HG03039 (cell line): ENCODE measurements at regions not wholly inside any gene's neighbourhood (a gene's known extent, or its start where the extent isn't known, plus 50 kb on each side); places are given as distances from the start of the nearest gene placed in this dataset.

Experiments used
- ATAC-seq: cut with Tn5 transposase; IDR thresholded peaks from one replicate; pipeline ENCODE4 v1.9.1; 2021; ENCODE audit warnings: mild to moderate bottlenecking, moderate library complexity; ENCODE audit not compliant: unreplicated experiment

DNA sequence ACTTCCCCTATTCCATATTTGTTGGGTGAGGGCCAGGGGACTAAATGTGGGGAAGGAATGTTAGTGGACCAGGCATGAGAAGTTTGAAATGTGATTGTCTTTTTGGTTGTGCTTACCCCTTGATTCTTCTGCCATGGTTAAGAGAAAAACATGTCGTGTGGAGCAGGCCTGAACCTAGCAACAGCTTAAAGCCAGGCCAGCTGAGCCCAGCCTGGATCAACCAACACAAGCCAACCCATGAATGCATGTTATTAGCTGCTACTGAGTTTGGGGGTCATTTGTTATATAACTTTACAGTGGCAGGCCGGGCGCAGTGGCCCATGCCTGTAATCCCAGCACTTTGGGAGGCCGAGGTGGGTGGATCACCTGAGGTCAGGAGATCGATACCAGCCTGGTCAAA lies 52.4 kb upstream of the TRIO start:
- ATAC-seq = no peak

DNA sequence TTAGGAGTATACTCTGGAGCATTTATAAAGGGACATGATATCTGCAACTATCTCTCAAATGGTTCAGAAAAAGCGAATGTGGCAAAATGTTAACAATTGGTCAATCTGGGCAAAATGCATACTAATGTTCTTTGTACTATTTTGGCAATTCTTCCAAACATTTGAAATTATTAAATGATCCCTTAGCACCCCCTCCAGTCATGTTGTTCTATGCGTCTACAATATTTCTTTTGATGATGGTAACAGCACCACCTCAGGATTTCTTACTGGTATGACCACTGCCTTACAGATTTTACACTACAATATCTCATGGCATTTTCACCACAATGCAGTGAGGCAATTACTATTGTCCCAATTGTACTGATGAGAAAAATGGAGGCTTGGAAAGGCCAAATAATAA lies 52.9 kb upstream of the TRIO start:
- ATAC-seq = no peak

DNA sequence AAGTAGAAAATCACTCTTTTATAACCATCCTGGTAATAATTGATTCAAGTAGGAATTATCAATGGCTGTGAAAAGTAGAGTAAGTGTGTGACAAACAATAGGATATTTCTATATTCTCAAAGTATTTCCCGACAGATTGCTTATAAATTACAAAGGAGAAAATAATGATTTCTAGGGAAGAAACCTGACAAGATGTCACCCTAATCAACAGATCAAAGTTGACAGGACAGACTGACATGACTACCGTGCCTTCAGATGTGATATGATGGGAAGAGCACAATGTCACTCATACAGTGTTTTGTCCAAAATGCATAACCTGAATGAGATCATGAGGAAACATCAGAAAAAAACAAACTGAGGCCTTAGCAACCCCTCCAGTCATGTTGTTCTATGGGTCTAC lies 53.9 kb upstream of the TRIO start:
- ATAC-seq = no peak

DNA sequence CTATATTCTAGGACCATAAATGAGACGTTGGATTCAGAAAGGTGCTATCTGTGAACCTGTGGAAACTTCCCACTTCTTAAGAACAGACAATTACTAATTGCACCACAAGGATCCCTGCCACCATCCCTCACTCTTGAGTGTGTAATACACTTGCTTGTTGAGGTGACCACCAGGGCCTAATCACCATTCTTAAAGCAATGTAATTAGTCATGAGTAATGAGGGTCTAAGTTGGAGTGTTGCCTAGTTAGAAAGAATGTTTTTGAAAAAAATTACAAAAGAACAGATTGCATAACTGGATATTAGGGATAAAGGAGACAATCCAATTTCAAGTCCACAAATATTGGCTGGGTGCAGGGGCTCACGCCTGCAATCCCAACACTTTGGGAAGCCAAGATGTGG lies 56.9 kb upstream of the TRIO start:
- ATAC-seq = no peak

DNA sequence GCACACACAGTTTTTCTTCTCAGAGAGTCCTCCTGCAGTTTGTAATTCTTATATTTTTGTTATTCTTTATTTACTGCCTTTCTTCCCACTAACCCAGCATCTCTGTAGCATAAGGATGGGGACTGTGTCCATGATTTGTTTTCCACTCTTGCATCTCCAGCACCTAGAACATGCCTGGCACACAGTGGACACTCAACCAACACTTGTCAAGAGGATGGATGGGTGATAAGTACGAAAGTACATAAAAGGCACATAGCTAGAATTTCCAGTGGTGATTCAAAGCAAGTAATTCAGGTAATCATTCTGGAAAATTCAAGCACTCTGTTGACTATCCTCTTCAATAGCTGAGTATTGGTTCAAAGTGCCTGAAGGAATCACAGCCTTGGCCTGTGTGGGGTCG lies 60.2 kb upstream of the TRIO start:
- ATAC-seq = no peak

DNA sequence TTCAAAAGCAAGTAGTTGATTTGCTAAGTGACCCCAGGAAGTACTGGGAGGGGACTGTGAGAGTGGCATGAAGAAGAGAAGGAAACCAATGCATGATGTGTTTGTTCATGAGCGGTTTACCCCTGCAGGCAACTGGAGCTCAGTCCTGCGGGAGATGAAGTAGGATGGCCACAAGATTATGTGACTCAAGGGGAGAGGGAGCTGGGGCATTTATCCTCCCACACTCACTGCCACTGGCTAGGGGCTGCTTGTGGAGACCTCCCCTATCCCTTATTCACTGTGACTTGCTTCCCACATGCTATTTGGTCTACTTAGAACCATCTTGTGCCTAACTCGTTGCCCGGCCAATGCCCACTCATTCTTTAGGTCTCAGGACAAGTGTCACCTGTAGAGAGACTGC lies 60.6 kb upstream of the TRIO start:
- ATAC-seq = no peak

DNA sequence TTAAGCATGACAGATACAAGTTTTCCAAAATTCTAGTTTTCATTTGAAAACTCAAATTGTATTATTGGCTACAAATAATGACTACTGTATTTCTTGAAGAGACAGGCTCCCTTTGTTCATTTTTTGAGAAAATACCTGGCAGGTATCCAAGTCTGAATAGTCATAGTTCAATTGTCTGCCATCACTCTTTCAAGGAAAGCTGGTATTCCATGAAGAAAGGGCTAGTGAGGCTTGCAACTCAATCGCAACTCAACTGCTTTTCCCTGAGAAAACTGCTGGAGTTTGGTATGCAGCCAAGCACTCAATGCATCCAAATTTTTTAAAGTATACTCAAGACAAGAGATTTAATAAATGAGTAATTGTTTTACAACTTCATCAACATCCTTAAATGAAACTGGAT lies 61.4 kb upstream of the TRIO start:
- no peak for ATAC-seq

DNA sequence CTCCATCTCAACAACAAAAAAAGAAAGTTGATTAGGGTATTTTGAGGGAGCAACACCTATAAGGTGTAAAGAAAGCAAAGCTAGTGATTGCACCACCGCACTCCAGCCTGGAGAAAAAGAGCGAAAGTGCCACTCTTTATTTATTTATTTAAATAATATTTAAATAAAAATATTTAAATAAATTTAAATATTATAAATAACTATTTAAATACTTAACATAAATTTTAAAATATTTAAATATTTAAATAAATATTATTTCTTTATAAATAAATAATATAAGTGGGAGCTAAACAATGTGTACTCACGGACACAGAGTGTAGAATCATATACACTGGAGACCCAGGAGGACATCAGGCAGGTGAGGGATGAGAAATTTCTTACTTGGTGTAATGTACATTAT lies 64.4 kb upstream of the TRIO start:
- ATAC-seq = no peak

DNA sequence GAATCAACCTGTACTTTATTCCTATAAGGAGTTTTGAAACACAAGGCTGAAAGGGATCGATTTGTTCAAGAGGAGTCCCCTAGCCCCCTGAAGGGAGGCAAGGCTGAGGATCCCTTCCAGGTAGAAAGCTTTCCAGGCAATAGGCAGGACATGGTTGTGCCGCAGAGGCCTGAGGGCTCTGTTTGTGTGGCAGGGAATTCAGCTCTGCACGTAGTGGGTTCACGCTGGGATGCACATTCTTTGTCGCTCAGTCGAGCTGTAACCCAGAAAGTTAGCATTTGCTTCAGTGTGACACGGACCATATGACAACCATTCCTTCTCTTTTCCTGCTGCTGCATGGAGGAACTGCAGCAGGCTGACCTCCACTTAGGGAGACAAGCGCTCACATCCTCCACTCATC lies 65.6 kb upstream of the TRIO start:
- no peak for ATAC-seq

DNA sequence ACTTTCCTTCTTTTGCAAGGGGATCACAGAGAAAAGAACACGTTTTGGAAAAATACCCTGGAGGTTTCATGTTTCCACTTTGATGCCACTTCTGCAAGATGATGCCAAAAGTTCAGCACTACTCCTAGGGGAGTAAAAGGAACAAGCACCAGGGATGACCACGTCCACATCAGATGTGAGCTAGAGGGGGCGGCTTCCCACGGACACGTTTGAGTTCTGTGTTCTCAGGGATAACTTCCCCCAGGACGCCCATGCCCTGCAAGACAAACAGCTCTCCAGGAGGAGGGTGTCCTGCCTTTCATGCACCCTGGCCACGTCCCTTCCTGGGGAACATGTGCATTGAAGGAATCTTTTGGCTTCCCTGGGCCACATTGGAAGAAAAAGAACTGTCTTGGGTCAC lies 66.6 kb upstream of the TRIO start:
- no peak for ATAC-seq

DNA sequence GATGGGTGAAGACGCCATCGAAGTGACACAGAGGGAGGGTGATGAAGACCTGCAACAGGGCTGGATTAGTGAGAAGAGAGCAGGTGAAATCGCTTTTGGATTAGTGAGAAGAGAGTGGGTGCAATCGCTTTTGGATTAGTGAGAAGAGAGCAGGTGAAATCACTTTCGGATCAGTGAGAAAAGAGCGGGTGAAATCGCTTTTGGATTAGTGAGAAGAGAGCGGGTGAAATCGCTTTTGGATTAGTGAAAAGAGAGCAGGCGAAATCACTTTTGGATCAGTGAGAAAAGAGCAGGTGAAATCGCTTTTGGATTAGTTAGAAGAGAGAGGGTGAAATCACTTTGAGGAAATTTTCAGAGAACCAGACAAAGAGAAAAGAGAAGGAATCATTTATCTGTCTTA lies 67.2 kb upstream of the TRIO start:
- no peak for ATAC-seq

DNA sequence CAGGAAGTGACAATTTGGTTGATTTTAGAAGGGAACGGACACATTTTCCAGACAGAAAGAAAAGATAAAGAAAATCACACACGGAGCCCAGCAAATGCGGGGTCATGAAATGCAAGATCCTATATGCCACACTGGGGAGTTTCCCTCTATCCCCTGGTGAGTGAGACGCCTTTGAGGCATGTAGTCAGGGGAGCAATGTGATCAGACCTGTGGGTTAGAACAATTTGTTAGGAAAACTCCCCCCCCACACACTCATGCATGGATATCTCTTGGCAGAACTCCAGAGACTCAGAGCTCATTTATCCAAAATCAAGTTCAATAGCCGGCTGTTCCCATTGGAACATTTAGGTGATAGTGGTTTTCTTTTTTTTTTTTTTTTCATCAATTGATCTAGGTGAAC lies 71.7 kb upstream of the TRIO start:
- no peak for ATAC-seq

DNA sequence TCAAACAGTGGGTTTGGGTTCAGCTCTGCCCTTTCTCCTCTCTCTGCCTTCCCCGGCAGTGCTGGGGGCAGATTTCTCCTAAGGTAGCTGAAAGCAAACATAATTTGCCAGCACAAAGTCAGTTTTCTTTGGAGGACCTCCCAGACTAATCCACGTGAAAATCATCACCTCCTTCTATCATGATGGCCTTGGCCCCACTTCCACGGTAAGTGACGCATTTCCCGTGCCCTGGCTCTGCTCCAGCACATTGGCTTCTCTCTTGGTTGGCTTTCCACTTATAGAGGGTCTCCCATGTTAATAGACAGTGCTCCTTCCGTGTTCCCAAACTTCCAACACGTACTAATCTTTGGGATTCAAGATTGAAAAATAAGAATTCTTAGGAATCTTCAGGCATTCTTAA lies 74.1 kb upstream of the TRIO start:
- ATAC-seq = no peak

DNA sequence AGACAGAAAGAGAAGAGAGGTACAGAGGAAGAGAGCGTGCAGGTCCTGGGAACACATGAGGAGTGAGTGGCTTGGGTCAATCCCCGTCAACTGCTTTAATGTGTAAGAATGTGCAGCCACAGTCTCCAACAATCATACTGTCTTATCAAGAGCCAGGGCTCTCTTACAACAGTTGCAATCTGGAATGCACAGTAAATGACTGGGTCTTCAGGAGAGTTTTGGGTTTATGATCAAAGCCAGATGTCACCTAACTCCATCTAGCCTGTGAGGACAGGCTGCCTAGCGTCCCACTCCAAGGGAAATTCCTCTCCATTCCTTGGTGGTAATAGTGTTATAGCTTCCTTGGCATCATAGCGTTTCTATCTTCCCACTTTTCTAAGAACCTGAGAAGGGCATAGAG lies 75.0 kb upstream of the TRIO start:
- ATAC-seq = no peak

DNA sequence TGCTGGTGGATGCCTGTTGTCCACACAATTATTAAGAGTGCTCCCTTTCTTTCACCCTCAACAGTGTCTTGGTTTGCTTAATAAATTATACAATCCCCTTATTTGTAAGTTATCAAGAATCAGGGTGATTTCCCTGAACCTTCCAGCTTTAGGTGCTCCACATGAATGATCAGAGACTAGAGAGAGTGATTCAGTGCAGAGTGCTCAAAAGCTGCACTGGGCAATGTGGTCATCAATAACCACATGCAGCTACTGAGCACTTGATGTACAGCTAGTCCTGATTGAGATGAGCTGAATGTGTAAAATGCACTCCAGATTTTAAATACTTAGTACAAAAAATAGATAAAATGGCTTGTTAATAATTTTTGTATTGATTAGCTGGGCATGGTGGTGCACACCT lies 76.8 kb upstream of the TRIO start:
- no peak for ATAC-seq

DNA sequence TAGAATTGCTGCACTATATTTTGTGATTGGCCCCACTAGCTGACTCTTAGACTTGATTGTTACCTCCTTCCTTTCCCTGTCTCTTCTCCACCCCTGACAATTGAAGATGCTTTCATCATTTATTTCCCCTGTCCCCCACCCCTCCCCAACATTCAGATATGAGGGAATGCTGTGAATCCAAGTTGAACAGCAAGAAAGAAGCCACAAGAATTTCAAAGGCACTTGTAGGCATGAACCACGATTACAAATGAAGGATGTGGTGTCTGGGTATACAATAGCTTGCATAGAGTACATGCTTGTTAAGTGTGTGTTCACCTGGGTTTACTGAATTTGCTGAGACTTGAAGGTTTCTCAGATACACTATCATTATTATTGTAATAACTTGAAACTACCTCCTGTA lies 78.3 kb upstream of the TRIO start:
- no peak for ATAC-seq

DNA sequence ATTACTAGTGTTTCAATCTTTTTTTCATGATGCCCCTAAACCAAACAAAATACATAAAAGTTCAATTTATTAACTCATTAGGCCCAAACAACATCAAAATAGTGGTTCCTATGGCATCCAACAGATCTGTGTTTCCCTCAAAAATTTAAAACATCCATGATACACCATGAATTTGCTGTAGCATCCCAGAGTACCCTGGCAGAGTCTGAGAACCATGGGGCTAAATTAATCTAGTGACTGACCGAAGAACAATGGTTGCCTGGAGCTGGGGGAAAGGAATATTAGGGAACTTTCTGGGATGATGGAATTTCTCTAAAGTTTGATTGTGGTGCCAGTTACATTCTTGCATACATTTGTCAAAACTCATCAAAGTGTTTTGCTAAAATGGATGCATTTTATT lies 79.5 kb upstream of the TRIO start:
- no peak for ATAC-seq

DNA sequence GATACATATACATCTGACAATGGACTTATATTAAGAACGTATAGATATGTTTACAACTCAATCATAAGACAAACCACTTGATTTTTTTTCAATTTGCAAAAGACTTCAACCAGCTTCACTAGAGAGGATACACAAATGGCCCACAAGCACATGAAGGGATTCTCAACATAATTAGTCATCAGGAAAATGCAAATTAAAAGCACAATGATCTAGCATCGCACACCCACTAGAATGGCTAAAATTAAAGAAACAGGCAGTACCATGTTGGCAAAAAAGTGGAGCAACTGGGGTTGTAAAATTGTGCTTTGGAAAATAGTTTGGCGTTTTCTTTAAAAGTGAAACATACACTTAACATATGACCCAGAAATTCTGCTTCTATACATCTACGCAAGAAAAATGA lies 80.0 kb upstream of the TRIO start:
- ATAC-seq = no peak

DNA sequence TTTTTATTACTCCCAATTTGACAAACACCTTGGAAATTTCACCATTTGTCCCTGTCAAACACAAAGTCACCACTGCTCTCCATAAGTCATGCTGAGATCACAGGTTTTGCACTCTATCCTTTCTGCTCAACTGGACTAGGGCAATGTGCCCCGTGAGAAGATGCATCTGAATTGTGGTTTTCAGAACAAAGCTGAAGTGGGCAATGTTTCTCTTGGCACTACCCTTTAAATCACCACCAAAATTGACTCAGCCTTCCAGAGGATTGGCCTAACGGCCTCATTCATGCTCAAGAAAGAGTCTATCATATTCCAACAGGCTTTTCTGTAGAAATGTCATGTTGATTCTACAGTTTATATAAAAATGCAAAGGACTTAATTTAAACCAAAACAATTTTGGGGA lies 81.0 kb upstream of the TRIO start:
- no peak for ATAC-seq

DNA sequence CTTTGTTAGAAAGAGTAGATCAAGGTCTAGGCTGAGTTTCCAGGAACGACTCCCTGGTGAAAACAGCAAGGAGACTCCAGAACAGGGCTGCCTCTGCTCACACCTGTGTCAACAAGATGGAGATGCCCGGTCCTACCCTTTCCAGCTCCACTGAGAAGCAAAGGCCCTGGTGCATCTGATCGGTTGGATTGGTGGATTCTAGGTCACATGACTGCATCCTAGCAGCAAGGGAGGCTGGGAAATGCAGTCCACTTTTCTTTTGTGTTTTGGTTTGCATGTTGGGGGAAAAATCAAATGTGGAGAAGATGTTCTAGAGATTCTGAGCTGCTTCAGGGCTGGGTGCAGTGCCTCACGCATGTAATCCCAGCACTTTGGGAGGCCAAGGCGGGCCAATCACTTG lies 82.0 kb upstream of the TRIO start:
- ATAC-seq = no peak

DNA sequence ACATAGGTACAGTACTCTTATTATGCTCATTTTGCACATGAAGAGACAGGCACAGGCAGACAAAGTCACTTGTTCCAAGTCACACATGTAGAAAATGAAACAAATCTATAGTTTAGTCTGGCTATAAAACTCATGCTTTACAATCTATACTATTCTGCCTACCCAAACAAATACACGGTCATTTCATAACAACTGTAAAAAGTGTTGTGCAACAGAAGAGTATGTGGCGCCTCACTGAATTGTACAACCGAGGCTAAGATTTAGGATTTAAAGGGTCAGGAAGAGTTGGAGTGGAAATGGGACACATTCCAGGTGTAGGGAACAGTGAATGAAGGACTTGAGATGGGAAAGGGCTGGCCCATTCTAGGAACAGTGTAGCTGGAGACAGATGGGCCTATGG lies 82.9 kb upstream of the TRIO start:
- ATAC-seq = no peak

DNA sequence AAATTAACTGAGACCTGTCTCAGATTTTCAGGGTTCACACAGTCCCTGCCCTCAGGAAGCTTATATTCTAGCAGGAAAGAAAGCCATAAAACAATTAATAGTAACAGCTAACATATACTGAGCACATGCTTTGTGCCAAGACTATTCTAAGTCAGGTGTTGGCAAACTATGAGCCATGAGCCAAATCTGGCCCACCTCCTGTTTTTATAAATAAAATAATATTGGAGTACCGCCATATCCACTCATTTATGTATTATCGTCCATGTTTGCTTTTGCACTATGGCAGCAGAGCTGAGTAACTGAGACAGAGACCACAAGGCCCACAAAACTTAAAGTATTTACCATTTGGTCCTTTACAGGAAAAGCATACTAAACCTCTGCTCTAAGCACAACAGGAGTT lies 83.3 kb upstream of the TRIO start:
- no peak for ATAC-seq

DNA sequence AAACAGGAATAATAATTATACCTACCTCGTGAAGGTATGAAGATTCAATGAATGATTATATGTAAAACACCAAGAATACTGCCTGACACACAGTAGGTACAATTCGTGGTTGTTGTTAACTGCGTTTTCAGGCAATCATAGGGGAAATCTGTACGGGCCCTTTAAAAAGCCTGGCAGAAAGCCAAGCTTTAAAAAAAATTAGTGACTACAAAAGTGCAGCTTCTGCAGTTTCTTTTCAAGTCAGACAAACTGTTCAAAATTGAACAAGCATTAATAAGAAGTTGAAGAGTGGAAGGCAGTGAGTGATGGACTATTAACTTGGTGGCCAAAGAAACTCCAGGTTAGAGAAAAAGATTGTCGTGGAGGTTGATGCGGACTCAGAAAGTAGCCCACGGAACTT lies 85.9 kb upstream of the TRIO start:
- no peak for ATAC-seq

DNA sequence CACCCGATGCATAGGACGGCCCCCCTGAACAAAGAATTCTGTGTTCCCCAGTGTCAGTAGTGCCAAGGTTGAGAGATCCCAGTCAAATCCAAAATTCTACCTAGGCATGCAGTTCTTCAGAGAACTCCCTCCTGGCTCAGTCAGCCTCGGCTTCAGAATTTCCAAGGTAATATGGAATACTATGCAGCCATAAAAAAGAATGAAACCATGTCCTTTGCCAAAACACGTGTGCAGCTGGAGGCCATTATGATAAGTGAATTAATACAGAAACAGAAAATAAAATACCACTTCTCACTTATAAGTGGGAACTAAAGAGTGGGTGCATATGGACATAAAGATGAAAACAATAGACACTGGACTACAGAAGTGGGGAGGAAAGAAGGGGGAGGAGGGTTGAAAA lies 87.1 kb upstream of the TRIO start:
- ATAC-seq = no peak
